ENCODE measurements at regions not wholly inside any gene's neighbourhood (a gene's known extent, or its start where the extent isn't known, plus 50 kb on each side); places are given as distances from the start of the nearest gene placed in this dataset.

GRCh38 chr4:102402223-102402622, 56.9 kb upstream of the SLC39A8 start:
- TF ChIP-seq CBX2 (IDR thresholded peaks at IDR 0.05; ENCODE audit: borderline replicate concordance, low read depth), result no peak
- no peak for TF ChIP-seq CTCF (IDR thresholded peaks at IDR 0.05)
